NCI-H82 (cell line): ENCODE measurements at regions not wholly inside any gene's neighbourhood (a gene's known extent, or its start where the extent isn't known, plus 50 kb on each side); places are given as distances from the start of the nearest gene placed in this dataset.
"Not testable (repeated sequence)": the region's sequence is repeated elsewhere in the genome, so short reads cannot be mapped to it uniquely, and the experiment has no call there.

ENCODE experiments used
- DNase-seq: peaks from one replicate; lab custom pipeline; 2025; lab: John Stamatoyannopoulos, UW

DNA sequence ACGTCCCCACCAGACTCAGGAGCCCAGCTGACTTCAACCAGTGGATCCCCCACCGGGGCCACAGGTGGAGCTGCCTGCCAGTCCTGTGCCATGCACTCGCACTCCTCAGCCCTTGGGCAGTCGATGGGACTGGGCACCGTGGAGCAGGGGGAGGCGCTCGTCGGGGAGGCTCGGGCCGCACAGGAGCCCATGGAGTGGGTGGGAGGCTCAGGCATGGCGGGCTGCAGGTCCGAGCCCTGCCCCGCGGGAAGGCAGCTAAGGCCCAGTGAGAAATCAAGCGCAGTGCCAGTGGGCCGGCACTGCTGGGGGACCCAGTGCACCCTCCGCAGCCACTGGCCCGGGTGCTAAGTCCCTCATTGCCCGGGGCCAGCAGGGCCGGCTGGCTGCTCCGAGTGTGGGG is 52.3 kb upstream of the LRRC30 start:
- DNase-seq = not testable (repeated sequence)

DNA sequence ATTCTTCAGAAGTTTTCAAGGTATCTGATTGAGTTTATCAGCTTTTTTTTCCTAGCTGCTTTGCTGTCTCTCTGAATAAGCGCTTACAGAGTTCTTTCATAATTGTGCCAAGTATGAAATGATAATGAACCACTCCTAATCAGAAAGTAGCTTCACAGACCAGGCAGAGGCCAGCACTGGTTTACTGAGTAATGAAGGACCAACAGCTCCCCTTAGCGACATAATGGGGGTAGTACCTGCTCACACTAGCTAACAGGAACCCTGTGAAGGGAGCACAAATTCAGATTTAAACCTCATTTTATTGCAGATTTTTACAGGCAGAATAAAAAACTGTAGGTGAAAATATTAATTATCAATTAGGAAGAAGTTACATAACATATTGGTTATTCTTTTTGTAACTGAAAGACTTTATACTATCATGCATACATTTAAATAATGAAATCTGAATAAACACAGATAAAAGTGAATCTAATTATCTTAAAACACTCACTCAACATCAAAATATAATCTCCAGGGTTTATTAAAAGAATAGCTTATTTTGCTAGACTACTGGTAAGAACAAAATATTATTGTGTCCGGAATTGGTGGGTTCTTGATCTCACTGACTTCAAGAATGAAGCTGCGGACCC is 53.7 kb upstream of the LRRC30 start:
- peak; percentile 86 for DNase-seq

DNA sequence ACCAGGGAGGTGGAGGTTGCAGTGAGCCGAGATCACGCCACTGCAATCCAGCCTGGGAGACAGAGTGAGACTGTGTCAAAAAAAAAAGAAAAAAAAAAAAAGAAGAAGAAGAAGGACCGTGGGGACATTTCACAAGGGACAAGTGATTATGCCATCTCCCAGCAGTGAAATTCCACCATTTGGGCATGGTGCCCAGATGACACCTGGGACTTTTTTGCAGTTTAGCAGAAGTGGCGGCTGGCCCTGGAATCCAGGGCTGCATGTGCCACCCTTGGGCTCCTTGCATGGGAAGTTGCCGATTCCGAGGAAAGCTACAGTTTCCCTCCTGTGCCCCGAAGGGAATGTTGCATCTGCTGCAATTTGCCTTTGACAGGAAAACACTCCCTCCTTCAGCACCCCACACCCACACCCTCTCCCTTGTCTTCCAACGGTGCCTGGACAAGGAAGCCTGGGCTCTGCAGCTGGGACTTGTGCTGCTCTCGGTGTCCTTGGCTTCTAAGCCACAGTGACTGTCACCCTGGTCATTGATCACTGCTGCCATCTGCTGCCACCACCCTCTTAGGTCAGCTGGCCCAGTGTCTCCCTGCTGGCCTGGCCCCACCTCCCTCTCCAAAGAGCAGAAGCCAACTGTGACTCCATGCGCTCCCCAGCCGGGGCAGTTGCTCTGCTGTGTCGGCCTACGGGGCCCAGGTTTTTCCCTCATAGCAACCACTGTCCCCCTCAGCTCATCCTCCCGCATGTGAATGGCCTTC is 56.4 kb upstream of the LRRC30 start:
- DNase-seq = peak; percentile 77

DNA sequence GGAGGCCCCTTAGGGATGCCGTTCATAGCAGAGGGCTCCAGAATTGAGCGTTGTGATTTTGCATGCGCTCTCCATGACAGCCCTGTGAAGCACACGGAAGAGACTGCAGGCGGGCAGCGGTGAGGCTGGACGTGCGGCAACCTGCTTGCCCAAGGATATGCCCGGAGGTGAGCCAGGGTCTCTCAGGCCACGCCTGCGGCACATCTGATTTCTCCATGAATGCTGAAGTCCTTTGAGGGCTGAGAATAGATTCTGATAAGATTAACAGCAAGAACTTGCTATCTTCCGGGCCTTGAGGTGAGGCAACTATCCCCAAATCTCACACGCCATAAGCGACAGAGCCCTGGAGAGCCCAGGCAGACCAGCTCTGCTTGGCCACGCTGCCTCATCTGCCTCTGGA is 55.6 kb upstream of the LAMA1 start:
- DNase-seq = no peak

DNA sequence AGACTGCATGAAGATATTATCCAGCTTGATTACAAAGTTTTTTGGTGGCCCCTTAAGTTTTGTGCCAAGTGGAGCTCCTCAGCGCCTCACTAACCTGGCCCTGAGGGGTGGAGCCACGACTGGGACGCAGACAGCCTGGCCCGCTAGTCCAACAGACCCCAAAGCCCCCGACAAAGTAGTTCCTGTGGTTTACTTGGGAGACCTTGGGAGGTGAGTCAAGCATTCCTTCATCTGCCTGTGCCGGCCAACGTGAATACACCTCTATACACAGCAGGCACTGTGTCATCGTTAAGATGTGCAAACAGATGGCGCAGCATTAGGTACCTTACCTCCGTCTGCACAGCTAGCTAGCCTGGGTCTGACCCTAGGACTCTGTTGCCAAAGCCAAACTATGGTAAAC is 55.0 kb upstream of the LAMA1 start:
- no peak for DNase-seq

DNA sequence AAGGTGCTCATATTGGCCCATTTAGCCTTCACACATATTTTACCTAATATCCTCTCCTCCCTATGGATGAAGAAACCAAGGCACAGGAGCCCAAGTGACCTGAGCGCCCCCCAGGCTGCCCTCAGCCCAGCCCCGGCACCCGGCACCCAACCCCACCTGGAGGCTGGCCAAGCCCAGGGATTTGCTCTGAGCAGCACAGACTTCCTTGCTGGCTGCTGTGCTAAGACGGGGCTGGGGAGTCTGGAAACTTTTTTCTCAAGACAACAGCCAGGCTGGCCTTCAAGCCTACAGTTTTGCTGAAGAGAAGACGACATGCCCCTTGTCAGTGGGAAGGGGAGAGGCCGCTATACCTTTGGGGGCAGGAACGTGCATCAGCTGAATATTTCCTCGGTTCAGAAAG is 52.7 kb upstream of the LAMA1 start:
- DNase-seq = peak; percentile 60

DNA sequence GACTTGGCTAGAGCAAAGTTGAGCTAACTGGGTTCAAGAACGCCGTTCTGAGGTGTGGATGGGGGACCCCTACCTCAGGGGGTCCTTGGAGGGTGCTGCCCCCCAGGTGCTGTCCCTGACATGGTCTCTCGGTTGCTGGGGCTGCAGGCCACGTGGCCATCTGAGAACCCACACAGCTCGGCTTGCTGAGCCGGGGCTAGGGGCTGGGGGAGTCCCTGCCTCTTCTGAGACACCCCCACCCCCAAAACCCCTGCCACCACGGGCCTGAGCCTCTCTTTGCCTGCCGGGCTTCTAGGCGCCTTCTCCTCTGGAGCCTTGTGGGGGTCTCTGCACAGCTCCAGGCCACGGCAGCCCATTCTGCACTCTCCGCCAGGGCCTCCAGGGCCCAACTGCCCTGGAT is 52.0 kb upstream of the LAMA1 start:
- no peak for DNase-seq

DNA sequence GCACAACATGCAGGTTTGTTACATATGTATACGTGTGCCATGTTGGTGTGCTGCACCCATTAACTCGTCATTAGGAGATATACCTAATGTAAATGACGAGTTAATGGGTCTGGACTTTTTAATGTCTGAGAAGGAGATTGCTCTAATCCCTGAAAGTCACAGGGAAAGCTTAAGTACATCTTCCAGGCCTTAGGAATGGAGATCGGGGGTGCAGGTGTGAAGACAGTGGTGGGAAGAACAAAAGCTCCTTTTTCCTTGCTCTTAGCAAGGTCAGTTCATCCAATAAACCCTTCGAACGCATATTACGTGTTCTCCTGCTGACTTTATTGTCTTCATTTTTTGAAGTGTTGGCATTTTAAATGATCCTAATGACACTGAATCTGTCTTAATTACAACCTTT is 50.8 kb upstream of the LAMA1 start:
- peak; percentile 69 for DNase-seq
